ENCODE measurements at regions not wholly inside any gene's neighbourhood (a gene's known extent, or its start where the extent isn't known, plus 50 kb on each side); places are given as distances from the start of the nearest gene placed in this dataset.
"Not testable (repeated sequence)": the region's sequence is repeated elsewhere in the genome, so short reads cannot be mapped to it uniquely, and the experiment has no call there.

DNA sequence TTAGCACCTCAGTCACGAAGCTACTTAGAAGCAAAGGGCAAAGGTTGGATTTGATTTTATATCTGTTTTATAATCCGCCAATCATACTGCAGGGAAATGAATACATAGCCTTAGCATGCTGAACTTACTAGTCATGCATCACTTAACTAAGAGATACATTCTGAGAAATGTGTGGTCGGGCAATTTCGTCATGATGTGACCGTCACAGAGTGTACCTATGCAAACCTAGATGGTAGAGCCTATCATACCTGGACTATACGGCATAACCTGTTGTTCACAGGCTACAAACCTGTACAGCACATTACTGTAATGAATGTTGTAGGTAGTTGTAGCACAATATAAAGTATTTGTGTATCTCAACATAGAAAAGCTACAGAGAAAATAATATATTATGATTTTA lies 345.2 kb upstream of the RGS17 start:
- TF ChIP-seq EP300 (IDR thresholded peaks at IDR 0.05) (no peak), POLR2AphosphoS5 (IDR thresholded peaks at IDR 0.05) (no peak), CTCF (IDR thresholded peaks at IDR 0.05) (no peak), POLR2A (IDR thresholded peaks at IDR 0.05) (no peak)
- no peaks in the 10 kb centered on the region for H3K27me3 ChIP-seq
- no peak for DNase-seq
- H3K36me3 ChIP-seq: no peaks in the 10 kb centered on the region
- H3K9me3 ChIP-seq: no peaks in the 10 kb centered on the region
- 54 to 70% methylated on average over 6 of the region's 6 CpGs for WGBS, 2 donors
- no peak overlapping the region for H3K4me3 ChIP-seq
- intact Hi-C loops (cut with DNase I): no loop called here
- H3K4me1 ChIP-seq: no peaks in the 10 kb centered on the region
- H3K27ac ChIP-seq: no peak overlapping the region

DNA sequence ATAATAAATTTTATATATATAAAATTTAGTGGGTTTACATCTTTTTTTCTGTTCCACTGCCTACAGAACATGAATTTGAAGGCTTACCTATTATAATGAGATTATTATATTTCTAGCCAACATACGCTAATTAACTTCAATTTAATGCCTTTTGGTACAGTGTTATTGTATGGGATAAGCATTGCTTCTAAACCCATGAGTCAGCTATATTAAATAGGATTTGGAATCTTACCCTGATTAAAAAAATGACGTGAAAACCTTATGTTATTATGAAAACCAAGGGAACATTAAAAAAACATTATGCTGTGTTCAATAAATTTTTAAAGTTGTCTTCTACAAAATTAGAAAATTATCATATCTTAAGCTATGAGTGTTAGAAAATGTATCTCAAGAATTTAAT lies 334.0 kb upstream of the RGS17 start:
- Histone ChIP-seq H3K4me1 (no peaks in the 10 kb centered on the region), H3K27me3 (no peaks in the 10 kb centered on the region), H3K9me3 (no peaks in the 10 kb centered on the region), H3K27ac (no peak overlapping the region), H3K4me3 (no peak overlapping the region), H3K36me3 (no peaks in the 10 kb centered on the region)
- TF ChIP-seq EP300 (IDR thresholded peaks at IDR 0.05): no peak
- TF ChIP-seq POLR2AphosphoS5 (IDR thresholded peaks at IDR 0.05): no peak
- TF ChIP-seq CTCF (IDR thresholded peaks at IDR 0.05): no peak
- no peak for TF ChIP-seq POLR2A (IDR thresholded peaks at IDR 0.05)
- intact Hi-C loops (cut with DNase I): no loop called here
- WGBS, 2 donors: 81 to 86% methylated on average over 2 of the region's 2 CpGs
- no peak for DNase-seq

DNA sequence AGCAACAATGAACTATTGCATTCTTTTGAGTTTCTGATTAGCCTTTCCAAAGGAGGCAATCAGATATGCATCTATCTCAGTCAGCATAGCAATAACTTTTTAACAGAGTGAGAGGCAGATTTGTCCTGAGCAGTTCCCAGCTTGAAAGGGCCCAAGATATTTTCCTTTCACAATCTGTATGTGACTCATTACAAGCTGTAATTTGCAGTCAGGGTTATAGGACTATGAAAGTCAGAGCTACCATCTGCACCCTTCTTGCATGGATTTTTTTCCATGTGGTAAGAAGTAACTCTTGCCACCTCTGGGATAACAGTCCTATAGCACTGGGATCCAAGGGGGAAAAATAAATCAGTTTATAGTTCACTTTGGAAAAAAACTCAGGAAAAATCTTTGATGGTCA lies 318.2 kb upstream of the RGS17 start:
- Histone ChIP-seq H3K9me3 (no peaks in the 10 kb centered on the region), H3K4me3 (no peak overlapping the region), H3K4me1 (no peaks in the 10 kb centered on the region), H3K27me3 (no peaks in the 10 kb centered on the region), H3K36me3 (no peaks in the 10 kb centered on the region), H3K27ac (no peak overlapping the region)
- TF ChIP-seq CTCF (IDR thresholded peaks at IDR 0.05): no peak
- no peak for TF ChIP-seq POLR2A (IDR thresholded peaks at IDR 0.05)
- TF ChIP-seq EP300 (IDR thresholded peaks at IDR 0.05): no peak
- TF ChIP-seq POLR2AphosphoS5 (IDR thresholded peaks at IDR 0.05): no peak
- intact Hi-C loops (cut with DNase I): no loop called here
- DNase-seq: no peak

DNA sequence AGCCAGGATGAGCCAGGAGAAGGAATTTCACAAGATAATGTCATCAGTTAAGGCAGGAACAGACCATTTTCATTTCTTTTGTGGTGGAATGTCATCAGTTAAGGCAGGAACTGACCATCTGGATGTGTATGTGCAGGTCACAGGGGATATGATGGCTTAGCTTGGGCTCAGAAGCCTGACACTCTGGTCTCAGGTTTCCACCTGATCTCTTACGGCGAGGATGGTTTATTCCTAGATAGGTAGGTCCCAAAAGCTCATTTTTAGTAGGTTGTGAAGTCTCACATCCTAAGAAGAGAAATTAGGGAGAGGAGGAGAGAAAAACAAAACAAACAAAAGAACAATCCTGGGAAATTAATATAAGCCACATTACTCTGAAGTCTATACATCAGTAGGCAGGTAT lies 311.7 kb upstream of the RGS17 start:
- H3K27me3 ChIP-seq; H3K9me3 ChIP-seq; H3K36me3 ChIP-seq; H3K4me3 ChIP-seq; DNase-seq; H3K4me1 ChIP-seq; H3K27ac ChIP-seq; intact Hi-C loops (cut with DNase I): not testable (repeated sequence)
- WGBS, 2 donors: 64 to 80% methylated on average over 2 of the region's 2 CpGs

- Histone ChIP-seq H3K27me3 (no peaks in the 10 kb centered on the region), H3K4me1 (no peaks in the 10 kb centered on the region), H3K27ac (no peak overlapping the region), H3K36me3 (no peaks in the 10 kb centered on the region), H3K9me3 (no peaks in the 10 kb centered on the region), H3K4me3 (no peak overlapping the region)
- TF ChIP-seq POLR2AphosphoS5 (IDR thresholded peaks at IDR 0.05) (no peak), POLR2A (IDR thresholded peaks at IDR 0.05) (no peak), EP300 (IDR thresholded peaks at IDR 0.05) (no peak), CTCF (IDR thresholded peaks at IDR 0.05) (no peak)
- no peak for DNase-seq
- intact Hi-C loops (cut with DNase I): no loop called here
- WGBS, 2 donors: 34 to 35% methylated on average over 2 of the region's 2 CpGs
Measured at GRCh38 chr6:153442096-153442495, 311.0 kb upstream of the RGS17 start.
